GM12865 (cell line): ENCODE measurements at regions not wholly inside any gene's neighbourhood (a gene's known extent, or its start where the extent isn't known, plus 50 kb on each side); places are given as distances from the start of the nearest gene placed in this dataset.

Experiments
- DNase-seq: peaks from one replicate; pipeline ENCODE4 v3.0.0; 2010; ENCODE audit warnings: low read depth
- H3K4me3 ChIP-seq: 2 replicates; pipeline ENCODE4 v1.5.1; 2011; ENCODE audit warnings: mild to moderate bottlenecking, low read depth, low read length, control low read depth
- TF ChIP-seq, protein P1 (sequence below): IDR thresholded peaks from 2 replicates; pipeline ENCODE4 v1.5.1; 2011; ENCODE audit warnings: low read length, control low read depth, low read depth, inconsistent platforms; ENCODE audit not compliant: insufficient read depth; ENCODE audit errors: missing control alignments

DNA sequence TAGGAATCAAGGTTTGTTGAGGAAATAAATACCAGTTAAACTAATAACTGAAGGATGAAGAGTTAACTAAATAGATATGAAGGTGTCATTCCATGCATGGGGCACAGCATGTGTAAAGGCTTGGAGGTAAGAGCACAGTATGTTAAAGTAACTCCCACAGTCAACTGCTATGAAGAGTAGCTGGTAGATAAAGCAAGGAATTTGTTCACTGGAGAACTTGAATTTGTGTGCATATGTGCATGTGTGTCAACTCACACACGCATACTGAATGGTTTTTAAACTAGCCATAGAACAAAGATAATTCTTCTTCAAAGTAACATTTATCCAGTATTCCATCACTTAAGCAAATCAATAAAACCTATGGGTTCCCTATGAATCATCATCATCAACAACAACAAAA, 135.9 kb downstream of the FAM76B start:
- TF ChIP-seq, protein P1, sequence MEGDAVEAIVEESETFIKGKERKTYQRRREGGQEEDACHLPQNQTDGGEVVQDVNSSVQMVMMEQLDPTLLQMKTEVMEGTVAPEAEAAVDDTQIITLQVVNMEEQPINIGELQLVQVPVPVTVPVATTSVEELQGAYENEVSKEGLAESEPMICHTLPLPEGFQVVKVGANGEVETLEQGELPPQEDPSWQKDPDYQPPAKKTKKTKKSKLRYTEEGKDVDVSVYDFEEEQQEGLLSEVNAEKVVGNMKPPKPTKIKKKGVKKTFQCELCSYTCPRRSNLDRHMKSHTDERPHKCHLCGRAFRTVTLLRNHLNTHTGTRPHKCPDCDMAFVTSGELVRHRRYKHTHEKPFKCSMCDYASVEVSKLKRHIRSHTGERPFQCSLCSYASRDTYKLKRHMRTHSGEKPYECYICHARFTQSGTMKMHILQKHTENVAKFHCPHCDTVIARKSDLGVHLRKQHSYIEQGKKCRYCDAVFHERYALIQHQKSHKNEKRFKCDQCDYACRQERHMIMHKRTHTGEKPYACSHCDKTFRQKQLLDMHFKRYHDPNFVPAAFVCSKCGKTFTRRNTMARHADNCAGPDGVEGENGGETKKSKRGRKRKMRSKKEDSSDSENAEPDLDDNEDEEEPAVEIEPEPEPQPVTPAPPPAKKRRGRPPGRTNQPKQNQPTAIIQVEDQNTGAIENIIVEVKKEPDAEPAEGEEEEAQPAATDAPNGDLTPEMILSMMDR: no peak
- H3K4me3 ChIP-seq: no peak overlapping the region
- no peak for DNase-seq

DNA sequence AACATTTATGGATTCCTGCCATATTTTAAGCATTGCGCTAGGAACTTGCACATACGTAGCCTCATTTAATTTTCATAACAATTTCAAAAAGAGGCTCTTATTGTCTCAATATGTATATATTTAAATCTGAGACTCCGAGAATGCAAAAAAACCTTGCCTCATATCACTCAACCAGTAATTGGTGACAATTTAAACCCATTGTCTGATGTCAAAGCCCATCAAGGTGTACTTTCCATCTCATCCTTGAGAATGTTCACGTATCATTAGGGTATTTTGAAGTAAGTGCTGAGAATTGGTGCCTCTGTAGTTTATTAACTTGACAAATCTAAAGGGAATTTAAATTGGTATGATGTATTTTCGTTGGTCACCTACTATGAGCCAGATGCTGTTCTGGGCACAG, 136.5 kb downstream of the FAM76B start:
- H3K4me3 ChIP-seq: no peak overlapping the region
- TF ChIP-seq, protein P1: no peak
- no peak for DNase-seq

DNA sequence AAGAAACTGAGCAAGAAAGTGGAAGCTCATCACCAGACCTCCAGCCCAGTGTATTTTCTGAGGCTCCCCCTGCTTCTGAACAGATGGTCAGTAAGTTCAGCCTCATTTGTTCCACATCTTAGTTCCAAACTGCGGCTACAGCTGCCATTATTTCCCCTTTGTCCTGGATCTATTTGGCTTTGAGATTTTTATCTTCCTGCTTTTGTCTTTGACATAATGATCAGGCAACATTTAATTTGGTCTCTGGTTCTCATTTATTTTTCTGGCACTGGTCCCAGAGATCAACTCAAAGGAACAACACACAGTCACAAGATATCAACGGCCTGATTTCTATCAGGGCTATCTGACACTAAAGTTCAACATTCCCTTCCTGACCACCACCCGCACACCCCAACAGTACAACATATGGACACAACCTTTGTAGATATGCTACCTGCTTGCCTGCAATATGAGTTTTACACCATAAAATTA, 137.5 kb downstream of the FAM76B start:
- no peak overlapping the region for H3K4me3 ChIP-seq
- TF ChIP-seq, protein P1: no peak
- no peak for DNase-seq

DNA sequence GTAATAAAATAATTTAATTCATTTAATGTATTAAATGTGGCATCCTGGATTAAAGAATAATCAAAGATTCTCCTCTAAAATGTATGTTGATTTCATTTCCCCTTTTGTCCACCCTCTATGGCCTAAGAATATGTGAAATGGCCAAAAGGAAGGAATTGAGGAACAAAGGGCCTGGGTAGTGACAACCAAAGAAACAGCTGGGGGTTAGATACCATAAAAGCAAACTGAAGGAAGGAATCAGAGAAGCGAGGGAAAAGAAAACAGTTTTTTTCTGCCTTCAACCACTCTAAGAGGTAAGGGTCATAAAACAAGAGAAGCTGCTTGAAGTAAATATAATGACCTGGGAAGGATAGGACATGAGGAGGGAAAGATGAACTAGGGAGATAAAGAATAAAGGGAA, 139.3 kb downstream of the FAM76B start:
- DNase-seq: no peak
- H3K4me3 ChIP-seq: no peak overlapping the region
- TF ChIP-seq, protein P1: no peak

DNA sequence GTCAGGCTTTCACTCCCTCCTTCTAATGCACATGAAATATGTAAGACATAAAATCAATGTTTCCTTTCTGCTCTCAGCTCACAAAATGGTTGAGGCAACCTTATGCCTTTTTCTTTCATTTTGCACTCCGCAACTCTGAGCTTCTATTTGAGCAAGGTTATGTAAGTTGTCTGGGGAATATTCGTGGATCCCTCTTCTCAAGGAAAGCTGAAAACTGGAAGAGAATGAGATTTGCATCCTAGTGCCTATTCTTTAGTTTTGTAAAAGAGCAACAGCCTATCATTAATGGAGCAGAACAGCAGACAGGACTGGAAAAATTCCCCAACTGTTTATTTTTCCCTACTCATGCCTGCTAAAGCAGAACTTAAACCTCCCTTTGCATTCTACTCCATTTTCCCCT, 141.7 kb downstream of the FAM76B start:
- DNase-seq: no peak
- no peak overlapping the region for H3K4me3 ChIP-seq
- TF ChIP-seq, protein P1: no peak

DNA sequence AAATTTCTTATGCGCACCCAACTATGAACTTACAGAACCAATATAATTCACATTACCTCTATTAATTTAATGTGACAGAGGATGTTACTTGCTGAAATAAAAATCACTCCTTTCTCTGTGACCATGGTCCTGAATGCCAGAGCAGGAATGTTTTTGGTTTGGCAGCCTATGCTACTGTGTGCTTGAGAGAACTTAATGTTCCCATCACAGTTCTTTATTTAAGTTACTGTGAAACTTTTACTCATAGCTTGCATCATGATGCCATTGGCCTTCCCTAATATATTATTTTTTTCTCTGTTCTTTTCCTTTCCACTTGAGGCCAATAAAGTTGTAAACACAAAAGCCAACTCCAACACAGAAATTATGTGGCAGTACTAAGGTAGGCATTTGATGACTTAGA, 142.2 kb downstream of the FAM76B start:
- no peak overlapping the region for H3K4me3 ChIP-seq
- no peak for DNase-seq
- TF ChIP-seq, protein P1: no peak

DNA sequence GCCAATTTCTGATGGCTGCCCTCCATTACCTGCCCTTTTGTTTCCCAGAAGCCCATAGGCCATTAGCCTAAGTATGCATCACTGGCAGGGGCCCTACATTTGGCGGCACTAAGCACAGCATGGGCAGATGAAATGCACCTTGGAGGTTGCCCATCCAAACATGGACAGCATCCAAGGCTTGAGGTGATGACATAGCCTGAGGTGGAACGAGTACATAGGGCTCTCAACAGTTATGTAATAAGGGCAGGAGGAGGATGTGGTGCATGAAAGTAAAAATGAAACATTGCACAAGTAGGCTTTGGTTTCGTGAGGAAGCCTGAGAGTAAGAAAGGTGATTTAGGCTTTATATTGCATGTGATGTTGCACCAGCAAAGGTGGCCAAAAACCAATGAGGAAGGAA, 148.1 kb downstream of the FAM76B start:
- TF ChIP-seq, protein P1: no peak
- DNase-seq: peak; percentile 81
- H3K4me3 ChIP-seq: no peak overlapping the region
